ENCODE measurements at regions not wholly inside any gene's neighbourhood (a gene's known extent, or its start where the extent isn't known, plus 50 kb on each side); places are given as distances from the start of the nearest gene placed in this dataset.

DNA sequence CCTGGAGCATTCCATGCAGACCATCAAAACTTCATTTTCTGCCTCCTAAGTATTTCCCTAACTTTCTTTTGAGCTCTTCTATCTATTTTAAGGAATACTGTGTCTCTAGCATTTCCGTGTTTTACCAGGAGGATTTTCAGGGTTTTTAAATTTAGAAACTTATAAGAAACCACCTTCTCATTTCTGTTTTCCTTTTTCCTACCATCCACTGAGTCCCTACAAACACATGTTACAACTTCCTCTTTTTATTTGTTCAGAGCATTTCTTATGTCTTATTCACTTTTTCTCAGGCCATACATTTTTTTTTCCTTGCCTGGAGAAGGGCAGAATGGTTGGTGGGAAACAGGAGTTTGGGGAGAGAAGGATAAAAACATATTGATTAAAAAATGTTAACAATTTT is 130.0 kb upstream of the BMP5 start:
- no peak for ATAC-seq
- H3K4me1 ChIP-seq = no peaks in the 10 kb centered on the region
- 79 to 86% methylated on average over 1 of the region's 1 CpG for WGBS, 2 donors (ENCODE audit: low coverage in 1 of 2)
- no peak for TF ChIP-seq CTCF (IDR thresholded peaks at IDR 0.05)
- TF ChIP-seq POLR2A (IDR thresholded peaks at IDR 0.05) = no peak
- H3K27me3 ChIP-seq = no peaks in the 10 kb centered on the region
- H3K4me3 ChIP-seq = no peak overlapping the region
- no peaks in the 10 kb centered on the region for H3K9me3 ChIP-seq
- no peak overlapping the region for H3K27ac ChIP-seq
- H3K36me3 ChIP-seq = no peaks in the 10 kb centered on the region

DNA sequence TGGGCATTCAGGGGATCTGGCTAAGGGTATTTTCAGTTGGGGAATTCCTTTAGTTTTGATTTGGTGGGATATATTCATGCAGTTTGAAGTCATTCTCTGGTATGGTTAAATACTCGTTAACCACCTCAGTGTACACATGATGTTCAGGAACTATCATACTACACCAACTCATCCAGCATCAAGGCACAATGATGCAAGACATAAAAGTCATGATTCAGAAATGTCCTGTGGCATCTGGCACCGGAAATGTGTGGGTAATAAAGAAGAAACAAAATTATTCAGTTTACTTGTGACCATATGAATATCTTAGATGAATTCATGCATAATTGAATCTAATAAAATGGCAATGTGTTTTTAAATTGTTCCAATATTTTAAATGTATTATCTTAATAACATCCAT is 129.0 kb upstream of the BMP5 start:
- 67 to 89% methylated on average over 1 to 2 of the region's 2 CpGs for WGBS, 2 donors (ENCODE audit: low coverage in 1 of 2)
- H3K4me1 ChIP-seq = no peaks in the 10 kb centered on the region
- H3K27ac ChIP-seq = no peak overlapping the region
- H3K27me3 ChIP-seq = no peaks in the 10 kb centered on the region
- no peak overlapping the region for H3K4me3 ChIP-seq
- no peaks in the 10 kb centered on the region for H3K36me3 ChIP-seq
- H3K9me3 ChIP-seq = no peaks in the 10 kb centered on the region
- ATAC-seq = no peak
- TF ChIP-seq POLR2AphosphoS5 (IDR thresholded peaks at IDR 0.05) (no peak), POLR2A (IDR thresholded peaks at IDR 0.05) (no peak), EP300 (IDR thresholded peaks at IDR 0.05) (no peak), CTCF (IDR thresholded peaks at IDR 0.05) (no peak)

DNA sequence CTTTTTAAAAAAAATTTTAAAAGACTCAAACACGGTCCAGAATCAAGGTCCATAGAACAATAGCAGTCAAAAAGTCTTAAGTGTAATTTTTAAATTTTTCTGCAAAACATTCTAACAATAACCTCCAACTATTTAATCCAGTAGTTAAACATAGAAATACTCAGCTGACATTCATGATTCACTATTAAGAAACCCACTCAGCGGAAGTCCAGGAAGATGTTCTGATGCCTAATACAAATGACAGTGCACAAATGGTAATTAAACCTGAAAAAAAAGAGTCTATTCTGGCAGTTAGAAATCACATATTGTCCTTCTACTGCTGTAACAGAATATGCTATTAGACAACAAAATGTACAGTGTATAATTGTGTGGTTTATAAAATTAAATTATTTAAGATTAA is 128.2 kb upstream of the BMP5 start:
- no peaks in the 10 kb centered on the region for H3K27me3 ChIP-seq
- H3K4me1 ChIP-seq = no peaks in the 10 kb centered on the region
- no peaks in the 10 kb centered on the region for H3K36me3 ChIP-seq
- H3K27ac ChIP-seq = no peak overlapping the region
- whole genome bisulfite sequencing, 2 donors (ENCODE audit: low coverage in 1 of 2) = 85 to 100% methylated on average over 1 to 2 of the region's 2 CpGs
- no peaks in the 10 kb centered on the region for H3K9me3 ChIP-seq
- TF ChIP-seq EP300 (IDR thresholded peaks at IDR 0.05) = no peak
- no peak for TF ChIP-seq POLR2A (IDR thresholded peaks at IDR 0.05)
- no peak for TF ChIP-seq POLR2AphosphoS5 (IDR thresholded peaks at IDR 0.05)
- TF ChIP-seq CTCF (IDR thresholded peaks at IDR 0.05) = no peak
- no peak overlapping the region for H3K4me3 ChIP-seq
- no peak for ATAC-seq

DNA sequence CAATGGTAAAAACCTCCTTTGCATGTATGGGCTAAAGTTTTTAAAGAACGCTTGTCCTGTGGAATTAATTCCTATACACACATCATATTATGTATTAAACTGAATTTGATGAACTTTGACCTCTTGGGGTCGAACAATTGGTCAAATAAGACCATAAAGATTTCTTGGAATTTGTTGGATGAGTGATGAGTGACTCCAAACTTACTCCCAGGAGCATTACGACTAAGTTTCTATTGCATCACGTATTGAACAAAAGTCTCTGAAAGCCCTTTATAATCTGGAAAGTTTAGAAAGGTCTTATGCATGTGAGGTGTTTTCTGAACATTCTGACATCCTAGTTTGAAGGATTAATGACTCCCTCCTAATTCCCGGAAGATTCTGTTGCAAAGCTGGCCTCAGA is 126.9 kb upstream of the BMP5 start:
- ATAC-seq = no peak
- TF ChIP-seq POLR2AphosphoS5 (IDR thresholded peaks at IDR 0.05) = no peak
- TF ChIP-seq POLR2A (IDR thresholded peaks at IDR 0.05) = no peak
- TF ChIP-seq EP300 (IDR thresholded peaks at IDR 0.05) = no peak
- TF ChIP-seq CTCF (IDR thresholded peaks at IDR 0.05) = no peak
- Histone ChIP-seq H3K36me3 (no peaks in the 10 kb centered on the region), H3K27ac (no peak overlapping the region), H3K4me1 (no peaks in the 10 kb centered on the region), H3K27me3 (no peaks in the 10 kb centered on the region), H3K9me3 (no peaks in the 10 kb centered on the region), H3K4me3 (no peak overlapping the region)
- 84 to 88% methylated on average over 4 to 5 of the region's 5 CpGs for WGBS, 2 donors (ENCODE audit: low coverage in 1 of 2)

DNA sequence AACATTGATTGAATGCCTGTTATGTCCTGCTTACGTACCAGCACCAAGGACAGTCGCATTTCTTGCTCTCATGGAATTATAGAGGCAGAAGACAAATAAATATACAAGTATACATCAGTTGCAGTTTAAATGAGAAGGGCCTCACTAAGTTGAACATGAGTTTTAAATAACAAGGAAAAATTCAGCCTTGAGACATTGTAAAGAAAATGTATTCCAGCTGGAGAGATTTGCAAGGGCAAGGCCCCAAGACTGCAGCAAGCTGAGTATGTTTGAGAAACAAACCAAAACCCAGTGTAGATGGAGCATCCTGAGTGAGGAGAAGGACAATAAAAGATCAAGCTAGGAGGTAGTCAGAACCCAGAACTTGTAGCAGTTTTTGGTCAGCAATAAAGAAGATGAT is 123.2 kb upstream of the BMP5 start:
- no peaks in the 10 kb centered on the region for H3K36me3 ChIP-seq
- no peak for ATAC-seq
- TF ChIP-seq POLR2AphosphoS5 (IDR thresholded peaks at IDR 0.05) = no peak
- no peak for TF ChIP-seq EP300 (IDR thresholded peaks at IDR 0.05)
- no peak for TF ChIP-seq POLR2A (IDR thresholded peaks at IDR 0.05)
- no peak for TF ChIP-seq CTCF (IDR thresholded peaks at IDR 0.05)
- H3K27me3 ChIP-seq = no peaks in the 10 kb centered on the region
- 100% methylated on average over 2 of the region's 2 CpGs; no CpG with 5 or more reads in 1 of the 2 donors for WGBS, 2 donors (ENCODE audit: low coverage in 1 of 2)
- H3K4me1 ChIP-seq = no peaks in the 10 kb centered on the region
- H3K9me3 ChIP-seq = peaks cover 0 to 1% (median 0%) of the 10 kb centered on the region in 3 donors
- H3K4me3 ChIP-seq = no peak overlapping the region
- H3K27ac ChIP-seq = no peak overlapping the region
